Gastrocnemius medialis (tissue), 4 donors: ENCODE measurements at regions not wholly inside any gene's neighbourhood (a gene's known extent, or its start where the extent isn't known, plus 50 kb on each side); places are given as distances from the start of the nearest gene placed in this dataset.

Source experiments
- ATAC-seq, 2 donors: fragments of 150-250 bp; one replicate each; pipeline ENCODE4 v1.9.1; 2016
- DNase-seq, 2 donors: peaks; one replicate each; pipeline ENCODE4 v3.0.0-alpha.2; 2019
- H3K27ac ChIP-seq, 4 donors: fragments of 200-600 bp; sonication (generic); 1 replicate in 1 of 4; 2 replicates in 3 of 4; pipeline ENCODE4 v1.5.1; 2016 to 2018; ENCODE audit warnings: mild to moderate bottlenecking in 2 of 4, moderate library complexity in 1 of 4
- H3K27me3 ChIP-seq, 3 donors: fragments of 200-600 bp; sonication (generic) in 2 of 3; 1 replicate in 1 of 3; 2 replicates in 2 of 3; pipeline versions ENCODE4 v1.5.1 to v1.6.0; 2016 to 2019; ENCODE audit warnings: mild to moderate bottlenecking in 1 of 3, moderate library complexity in 1 of 3
- H3K36me3 ChIP-seq, 2 donors: fragments of 200-600 bp; sonication (generic) in 1 of 2; one replicate each; pipeline ENCODE4 v1.5.1; 2017 to 2018
- H3K4me1 ChIP-seq, 2 donors: fragments of 200-600 bp; sonication (generic) in 1 of 2; one replicate each; pipeline ENCODE4 v1.5.1; 2016 to 2017; ENCODE audit warnings: mild to moderate bottlenecking in 2 of 2
- H3K4me3 ChIP-seq, 4 donors: fragments of 200-600 bp; sonication (generic) in 3 of 4; 1 replicate in 1 of 4; 2 replicates in 3 of 4; pipeline ENCODE4 v1.5.1; 2016 to 2019; ENCODE audit warnings: mild to moderate bottlenecking in 2 of 4
- H3K9me3 ChIP-seq, 3 donors: fragments of 200-600 bp; sonication (generic) in 2 of 3; 1 replicate in 1 of 3; 2 replicates in 2 of 3; pipeline ENCODE4 v1.5.1; 2016 to 2019
- POLR2A ChIP-seq, 2 donors: fragments of 450-650 bp; IDR thresholded peaks; one replicate each; pipeline ENCODE4 v1.6.1; 2017; ENCODE audit warnings: antibody characterized with exemption in 2 of 2, mild to moderate bottlenecking in 2 of 2, moderate library complexity in 2 of 2
- in situ Hi-C, 4 donors: fragments of 200-750 bp; cut with MboI; loops; one replicate each; pipeline versions ENCODE4 v1.15.0 to v1.8.0; 2017; ENCODE audit warnings: low sequenced_read_pairs in 4 of 4
- intact Hi-C: fragments of 100-400 bp; cut with DNase I; formaldehyde crosslinking; loops from one replicate; pipeline ENCODE4 v1.15.1; 2023; ENCODE audit warnings: low total_unique reads
- TF ChIP-seq, protein P1 (sequence below), 5 experiments: fragments of 450-650 bp in 3 of 5; fragments of 200-600 bp in 2 of 5; sonication (generic) in 2 of 5; IDR thresholded peaks in 4 of 5; conservative IDR thresholded peaks in 1 of 5; 1 replicate in 4 of 5; 2 replicates in 1 of 5; pipeline ENCODE4 v1.5.1; 2016 to 2019; ENCODE audit warnings: antibody characterized with exemption in 5 of 5, mild to moderate bottlenecking in 3 of 5, moderate library complexity in 3 of 5

DNA sequence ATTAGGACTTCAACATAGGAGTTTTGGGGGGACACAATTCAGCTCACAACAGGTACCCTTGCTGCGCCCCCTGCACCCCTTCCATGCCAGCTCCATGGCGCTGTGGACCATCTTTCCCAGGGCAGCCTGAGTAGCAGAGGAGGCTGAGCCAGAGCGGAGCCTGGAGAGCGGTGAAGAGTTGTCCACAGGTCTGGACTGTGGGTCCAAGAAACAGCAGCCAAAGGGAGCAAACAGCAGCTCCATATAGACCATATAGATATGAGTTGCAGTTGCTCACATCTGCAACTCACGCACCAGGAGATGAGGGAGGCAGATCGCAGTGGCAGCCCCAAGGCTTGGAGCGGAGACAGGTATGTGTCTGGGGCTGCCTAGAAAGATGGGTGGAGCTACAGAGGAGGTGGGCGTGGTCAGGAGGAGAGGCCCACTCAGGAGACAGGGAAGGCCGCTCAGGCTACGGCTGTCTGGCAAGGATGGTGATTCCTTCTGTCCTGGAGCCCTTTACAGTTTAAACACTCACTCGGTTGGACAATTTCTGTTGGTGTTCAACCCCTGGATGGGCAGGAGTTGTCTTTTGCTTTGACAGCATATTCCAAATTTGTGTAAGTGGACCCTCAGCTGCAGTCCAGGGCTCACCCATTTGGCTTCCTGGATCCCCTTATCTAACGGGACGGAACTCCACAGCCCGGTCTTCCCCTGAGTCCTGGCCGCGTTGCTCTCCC is 155.1 kb downstream of the LPIN1 start:
- H3K9me3 ChIP-seq, result no peaks in the 10 kb centered on the region

DNA sequence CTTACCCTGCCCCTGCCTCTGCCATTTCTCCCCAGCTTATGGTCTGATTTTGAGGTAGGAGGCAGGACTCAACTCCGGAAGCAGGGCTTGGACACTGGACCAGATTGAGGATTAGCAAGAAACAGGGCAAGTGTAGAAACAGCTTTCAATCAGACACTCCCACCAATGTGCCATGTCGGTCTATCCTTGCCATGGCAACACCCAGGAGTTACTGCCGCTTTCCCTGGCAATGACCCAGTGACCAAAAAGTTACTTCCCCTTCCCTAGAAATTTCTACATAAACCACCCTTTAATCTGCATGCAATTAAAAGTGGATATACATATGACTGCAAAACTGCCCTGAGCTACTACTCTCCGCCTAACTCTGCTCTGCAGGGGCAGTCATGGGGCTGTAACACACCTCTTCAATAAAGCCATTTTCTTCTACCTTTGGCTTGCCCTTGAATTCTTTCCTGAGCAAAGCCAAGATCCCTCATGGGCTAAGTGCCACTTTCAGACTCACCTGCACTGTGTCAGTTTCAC is 156.7 kb downstream of the LPIN1 start:
- Histone ChIP-seq H3K4me1 (no peaks in the 10 kb centered on the region), H3K4me3 (no peak overlapping the region), H3K27me3 (no peaks in the 10 kb centered on the region), H3K36me3 (no peaks in the 10 kb centered on the region), H3K27ac (no peak overlapping the region), H3K9me3 (no peaks in the 10 kb centered on the region)
- no peak for DNase-seq
- no peak for ATAC-seq
- no peak for TF ChIP-seq POLR2A (IDR thresholded peaks at IDR 0.05)
- TF ChIP-seq, protein P1, sequence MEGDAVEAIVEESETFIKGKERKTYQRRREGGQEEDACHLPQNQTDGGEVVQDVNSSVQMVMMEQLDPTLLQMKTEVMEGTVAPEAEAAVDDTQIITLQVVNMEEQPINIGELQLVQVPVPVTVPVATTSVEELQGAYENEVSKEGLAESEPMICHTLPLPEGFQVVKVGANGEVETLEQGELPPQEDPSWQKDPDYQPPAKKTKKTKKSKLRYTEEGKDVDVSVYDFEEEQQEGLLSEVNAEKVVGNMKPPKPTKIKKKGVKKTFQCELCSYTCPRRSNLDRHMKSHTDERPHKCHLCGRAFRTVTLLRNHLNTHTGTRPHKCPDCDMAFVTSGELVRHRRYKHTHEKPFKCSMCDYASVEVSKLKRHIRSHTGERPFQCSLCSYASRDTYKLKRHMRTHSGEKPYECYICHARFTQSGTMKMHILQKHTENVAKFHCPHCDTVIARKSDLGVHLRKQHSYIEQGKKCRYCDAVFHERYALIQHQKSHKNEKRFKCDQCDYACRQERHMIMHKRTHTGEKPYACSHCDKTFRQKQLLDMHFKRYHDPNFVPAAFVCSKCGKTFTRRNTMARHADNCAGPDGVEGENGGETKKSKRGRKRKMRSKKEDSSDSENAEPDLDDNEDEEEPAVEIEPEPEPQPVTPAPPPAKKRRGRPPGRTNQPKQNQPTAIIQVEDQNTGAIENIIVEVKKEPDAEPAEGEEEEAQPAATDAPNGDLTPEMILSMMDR (IDR thresholded peaks at IDR 0.05 in 4 of 5, conservative IDR thresholded peaks at IDR 0.05 in 1 of 5), result no peak
- in situ Hi-C loops, result no loop called here
- intact Hi-C loops, result no loop called here

More for the DNA sequence above, 155.1 kb downstream of the LPIN1 start:
- TF ChIP-seq, protein P1 (IDR thresholded peaks at IDR 0.05 in 4 of 5, conservative IDR thresholded peaks at IDR 0.05 in 1 of 5), result no peak
- no peak for TF ChIP-seq POLR2A (IDR thresholded peaks at IDR 0.05)
- Histone ChIP-seq H3K36me3 (no peaks in the 10 kb centered on the region), H3K27me3 (no peaks in the 10 kb centered on the region), H3K4me1 (no peaks in the 10 kb centered on the region), H3K27ac (no peak overlapping the region), H3K4me3 (no peak overlapping the region)
- DNase-seq, result no peak
- no peak for ATAC-seq
- in situ Hi-C loops, result no loop called here
- intact Hi-C loops, result no loop called here

DNA sequence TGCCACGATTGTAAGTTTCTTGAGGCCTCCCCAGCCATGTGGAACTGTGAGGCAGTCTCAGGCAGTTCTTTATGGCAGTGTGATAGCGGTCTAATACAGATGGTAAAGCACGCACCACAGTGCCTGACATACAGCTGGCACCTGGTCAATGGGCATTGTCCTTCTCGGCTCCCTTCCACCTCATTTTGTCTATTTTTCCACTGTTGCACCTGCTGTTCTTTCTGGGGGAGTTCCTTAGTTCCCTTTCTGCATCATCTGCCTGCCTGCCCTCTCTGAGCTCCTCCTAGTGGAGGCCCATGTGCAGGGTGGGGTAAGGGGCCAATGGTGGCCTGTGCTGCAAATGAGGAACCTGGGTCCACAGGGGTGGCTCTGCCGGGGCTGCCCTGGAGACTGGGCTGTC is 157.6 kb downstream of the LPIN1 start:
- Histone ChIP-seq H3K9me3 (no peaks in the 10 kb centered on the region), H3K27me3 (no peaks in the 10 kb centered on the region), H3K4me3 (no peak overlapping the region), H3K27ac (no peak overlapping the region), H3K36me3 (no peaks in the 10 kb centered on the region), H3K4me1 (no peaks in the 10 kb centered on the region)
- intact Hi-C loops (no loop called here), in situ Hi-C loops (no loop called here)
- DNase-seq, result no peak
- TF ChIP-seq POLR2A (IDR thresholded peaks at IDR 0.05), result no peak
- TF ChIP-seq, protein P1 (IDR thresholded peaks at IDR 0.05 in 4 of 5, conservative IDR thresholded peaks at IDR 0.05 in 1 of 5), result no peak
- ATAC-seq, result no peak

DNA sequence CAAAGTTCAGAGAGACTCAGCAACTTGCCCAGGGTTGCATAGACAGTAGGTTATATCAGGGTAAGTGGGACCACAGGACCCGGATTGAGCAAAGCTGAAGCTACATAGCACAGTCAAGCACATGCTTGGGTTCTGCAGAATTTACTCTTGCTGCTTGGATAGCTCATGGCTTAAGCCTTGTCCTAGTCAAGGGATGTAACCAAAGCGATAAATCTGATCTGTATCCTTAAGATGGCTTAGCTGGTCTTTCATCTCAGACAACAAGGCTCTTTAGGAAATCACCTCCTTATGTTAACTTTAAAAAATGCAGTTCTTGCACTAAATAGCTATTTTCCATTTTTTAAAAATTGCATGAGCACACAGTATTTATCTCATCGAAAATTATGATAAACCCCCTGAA is 158.5 kb downstream of the LPIN1 start:
- TF ChIP-seq, protein P1 (IDR thresholded peaks at IDR 0.05 in 4 of 5, conservative IDR thresholded peaks at IDR 0.05 in 1 of 5), result no peak
- TF ChIP-seq POLR2A (IDR thresholded peaks at IDR 0.05), result no peak
- in situ Hi-C loops, result no loop called here
- Histone ChIP-seq H3K9me3 (no peaks in the 10 kb centered on the region), H3K27me3 (no peaks in the 10 kb centered on the region), H3K27ac (no peak overlapping the region), H3K36me3 (no peaks in the 10 kb centered on the region), H3K4me3 (no peak overlapping the region), H3K4me1 (no peaks in the 10 kb centered on the region)
- ATAC-seq (no peak), DNase-seq (no peak)
- intact Hi-C loops, result no loop called here
